GM19328 (cell line): ENCODE measurements at regions not wholly inside any gene's neighbourhood (a gene's known extent, or its start where the extent isn't known, plus 50 kb on each side); places are given as distances from the start of the nearest gene placed in this dataset.
"Not testable (repeated sequence)": the region's sequence is repeated elsewhere in the genome, so short reads cannot be mapped to it uniquely, and the experiment has no call there.

Source experiments
- ATAC-seq: cut with Tn5 transposase; IDR thresholded peaks from one replicate; pipeline ENCODE4 v1.9.1; 2021; ENCODE audit warnings: mild to moderate bottlenecking, moderate library complexity; ENCODE audit not compliant: unreplicated experiment

DNA sequence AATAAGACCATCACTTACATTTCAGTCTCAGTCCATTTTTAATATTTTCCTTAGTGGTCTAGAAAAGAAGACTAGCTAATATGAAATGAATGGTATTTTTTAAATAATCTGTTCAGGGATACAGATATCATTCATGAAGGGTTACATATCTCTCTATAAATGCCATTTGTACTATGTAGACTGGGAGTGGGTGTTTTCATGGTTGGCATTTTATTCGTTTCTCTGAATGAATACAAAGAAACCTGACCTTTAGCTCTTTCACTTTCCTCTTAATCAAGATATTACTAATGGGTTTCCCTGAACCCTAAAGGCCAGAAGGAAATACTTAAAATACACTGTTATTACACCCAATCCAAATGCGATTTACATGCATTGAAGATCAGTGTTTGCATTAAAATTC is 788.9 kb downstream of the TBC1D32 start:
- no peak for ATAC-seq

GRCh38 chr6:120534954-120535353 is 799.3 kb downstream of the TBC1D32 start:
- ATAC-seq, result no peak

DNA sequence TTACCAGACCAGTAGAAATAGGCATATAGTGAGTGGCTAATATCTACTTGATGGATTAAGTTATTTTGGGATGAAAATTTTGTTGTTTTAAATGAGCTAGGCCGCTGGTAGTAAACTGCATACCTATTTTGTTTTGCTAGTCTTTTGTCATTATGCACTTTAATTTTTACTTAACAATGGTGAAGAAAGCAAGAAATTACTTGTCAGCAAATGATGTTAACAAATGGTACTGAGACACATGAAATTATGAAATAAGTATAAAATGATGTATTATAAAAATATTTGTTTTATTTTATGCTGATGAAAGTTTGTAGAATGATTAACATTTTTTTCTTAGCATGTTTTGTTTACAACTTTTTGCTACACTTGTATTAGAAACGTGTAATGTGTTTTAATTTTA is 807.7 kb downstream of the TBC1D32 start:
- no peak for ATAC-seq

- ATAC-seq, result no peak
These were observed 819.7 kb downstream of the TBC1D32 start for GRCh38 chr6:120514544-120514943.

DNA sequence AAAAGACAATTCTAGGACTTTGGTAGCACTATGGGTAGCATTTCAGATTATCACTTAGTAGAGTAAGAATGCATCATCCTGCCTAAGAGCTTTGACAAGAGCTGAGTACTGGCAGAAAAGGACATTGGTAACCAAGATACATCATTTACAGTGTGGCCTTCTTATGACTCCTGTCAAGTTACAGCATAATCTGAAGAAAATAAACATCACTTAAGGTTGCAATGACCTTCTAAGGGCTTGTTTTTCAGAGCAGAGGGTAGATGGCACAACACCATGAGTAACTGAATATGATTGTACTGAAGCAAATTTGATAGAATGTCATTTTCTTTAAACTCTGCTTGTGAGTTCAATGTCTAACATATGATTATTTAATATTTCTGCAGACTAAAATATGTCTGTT is 822.6 kb downstream of the TBC1D32 start:
- ATAC-seq, result no peak

DNA sequence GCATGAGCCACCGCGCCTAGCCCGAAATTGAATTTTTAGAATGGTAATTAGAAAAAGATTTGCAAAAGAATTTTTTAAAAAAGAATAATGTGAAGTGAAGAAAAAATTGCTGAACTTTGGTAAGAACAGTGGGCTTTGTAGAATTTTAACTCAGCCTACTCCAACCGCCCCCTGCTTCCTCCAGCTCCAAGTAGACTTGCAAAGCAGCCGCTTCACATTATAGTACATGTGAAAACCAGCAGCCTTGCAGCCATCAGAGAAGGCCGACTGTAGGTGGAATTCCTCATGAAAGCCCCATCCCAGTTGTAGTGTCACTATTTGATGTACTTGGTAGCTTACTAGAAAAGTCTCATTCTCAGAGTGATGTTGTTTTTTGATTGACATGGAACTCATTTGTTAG is 835.6 kb downstream of the TBC1D32 start:
- no peak for ATAC-seq

DNA sequence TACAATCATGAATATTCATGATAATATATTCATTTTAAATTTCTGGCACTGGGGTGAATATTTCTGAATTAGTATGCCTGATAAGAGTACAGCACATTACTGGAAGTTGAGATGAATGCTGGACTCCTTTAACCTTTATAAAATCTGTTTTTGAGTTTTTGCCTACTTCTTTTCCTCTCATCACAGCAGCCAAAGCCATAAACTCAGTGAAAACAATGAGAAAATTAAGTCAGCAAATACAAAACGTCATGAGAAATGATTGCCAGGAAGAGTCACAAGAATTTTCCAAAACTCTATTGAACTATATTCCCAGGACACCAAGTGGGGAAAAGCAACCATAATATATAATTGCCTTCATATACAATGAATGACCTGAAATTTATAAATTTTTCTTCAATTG is 837.6 kb downstream of the TBC1D32 start:
- ATAC-seq, result no peak

- no peak for ATAC-seq
These were observed 840.8 kb downstream of the TBC1D32 start for GRCh38 chr6:120493505-120493904.

DNA sequence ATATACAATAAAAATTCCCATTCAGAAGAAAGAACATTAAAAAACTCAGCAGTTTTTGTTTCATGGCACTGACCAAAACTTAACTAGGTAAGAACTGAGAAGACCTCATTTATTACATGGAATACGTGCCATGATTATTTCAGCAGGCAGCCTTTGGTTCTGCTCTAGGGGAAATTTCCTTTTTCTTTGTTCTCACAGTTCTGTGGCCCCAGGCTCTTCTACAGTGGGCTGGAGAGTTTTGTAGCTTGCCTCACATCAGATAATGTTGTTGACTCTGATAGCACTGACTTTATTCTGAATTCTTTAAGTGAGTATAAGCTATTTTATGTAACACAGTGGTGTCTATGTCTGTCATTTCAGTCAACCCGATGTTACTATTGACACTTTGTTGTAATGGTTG is 844.3 kb downstream of the TBC1D32 start:
- no peak for ATAC-seq

DNA sequence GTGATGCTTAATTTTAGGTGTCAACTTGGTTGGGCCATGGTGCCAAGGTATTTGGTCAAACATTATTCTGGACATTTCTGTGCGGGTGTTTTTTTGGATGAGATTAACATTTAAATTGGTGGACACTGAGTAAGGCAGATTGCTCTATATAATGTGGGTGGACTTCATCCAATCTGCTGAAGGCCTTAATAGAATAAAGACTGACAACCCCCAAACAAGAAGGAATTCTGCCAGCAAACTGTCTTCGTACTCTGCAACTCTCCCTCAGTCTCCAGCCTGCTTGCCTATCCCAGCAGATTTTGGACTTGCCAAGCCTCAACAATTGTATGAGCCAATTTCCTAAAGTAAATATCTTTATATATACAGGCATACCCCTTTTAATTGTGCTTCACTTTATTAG is 850.1 kb downstream of the TBC1D32 start:
- no peak for ATAC-seq

DNA sequence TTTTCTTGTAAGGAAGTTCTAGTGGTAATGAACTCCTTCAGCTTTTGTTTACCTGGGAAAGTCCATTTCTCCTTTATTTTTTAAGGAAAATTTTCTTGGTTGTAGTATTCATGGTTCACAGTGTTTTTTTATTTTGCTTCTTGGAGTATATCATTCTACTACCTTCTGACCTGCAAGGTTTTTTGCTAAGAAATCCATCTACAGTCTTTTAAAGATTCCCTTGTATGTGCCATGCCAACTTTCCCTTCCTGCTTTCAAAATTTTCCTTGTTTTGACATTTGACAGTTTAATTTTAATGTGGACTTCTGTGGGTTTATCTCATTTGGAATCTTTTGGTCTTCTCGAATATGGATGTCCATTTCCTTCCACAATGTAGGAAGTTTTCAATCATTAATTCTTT is 855.6 kb downstream of the TBC1D32 start:
- ATAC-seq, result no peak

GRCh38 chr6:120473804-120474203 is 860.5 kb downstream of the TBC1D32 start:
- ATAC-seq, result no peak

DNA sequence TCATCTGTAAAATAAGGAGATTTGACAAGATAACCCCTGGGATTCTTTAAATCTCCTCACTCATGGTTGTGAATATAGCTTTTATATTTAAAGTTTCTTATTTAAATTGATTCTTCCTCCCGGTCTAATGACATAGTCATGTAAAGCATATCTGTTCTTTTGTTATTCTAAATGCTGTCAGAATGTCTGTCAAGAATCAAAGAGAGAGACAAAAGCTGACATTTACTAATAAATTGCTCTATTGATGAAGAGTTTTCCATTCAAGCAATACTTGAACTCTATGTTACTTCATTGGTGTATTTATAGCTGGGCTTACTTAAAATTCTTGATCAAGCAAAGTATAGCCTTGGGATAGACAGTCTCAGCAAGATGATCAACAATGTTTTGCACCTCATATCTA is 865.8 kb downstream of the TBC1D32 start:
- no peak for ATAC-seq

DNA sequence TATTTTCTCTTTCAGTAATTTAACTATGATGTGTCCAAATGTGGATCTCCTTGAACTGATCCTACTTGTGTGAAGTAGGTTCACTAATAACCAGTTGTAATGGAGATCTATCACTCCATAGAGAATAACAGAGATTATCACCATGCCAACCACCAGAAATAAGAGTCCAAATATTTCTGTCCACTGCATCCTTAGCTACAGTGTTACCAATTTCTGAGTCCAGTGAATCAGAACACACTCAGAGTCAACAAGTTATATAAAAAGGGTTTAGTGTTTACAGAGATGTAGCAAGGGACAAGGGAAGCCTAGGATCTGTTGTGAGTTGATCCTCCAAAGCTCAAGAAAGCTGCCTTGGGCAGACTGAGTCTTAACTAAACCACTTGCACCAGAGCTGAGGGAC is 882.8 kb downstream of the TBC1D32 start:
- ATAC-seq, result no peak

DNA sequence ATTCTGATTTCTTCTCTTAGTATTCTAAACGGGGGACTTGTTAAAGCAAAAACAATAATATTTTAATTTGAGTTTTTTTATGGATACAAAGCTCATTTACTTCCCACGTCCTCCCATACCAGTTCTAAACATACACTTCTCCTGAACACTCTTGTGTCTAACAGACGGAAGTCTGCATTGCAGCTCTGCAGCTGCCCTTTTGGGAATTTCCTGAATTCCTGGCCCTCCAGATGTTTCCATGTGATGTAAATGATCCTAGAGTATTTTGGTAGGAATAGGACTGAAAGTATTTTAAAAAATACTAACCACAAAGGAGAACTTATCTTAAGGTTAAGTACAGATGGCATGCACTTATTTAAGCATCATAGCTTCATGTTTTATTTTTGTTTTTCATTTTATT is 886.7 kb downstream of the TBC1D32 start:
- ATAC-seq, result no peak

GRCh38 chr6:120432840-120433239 is 901.4 kb downstream of the TBC1D32 start:
- not testable (repeated sequence) for ATAC-seq

DNA sequence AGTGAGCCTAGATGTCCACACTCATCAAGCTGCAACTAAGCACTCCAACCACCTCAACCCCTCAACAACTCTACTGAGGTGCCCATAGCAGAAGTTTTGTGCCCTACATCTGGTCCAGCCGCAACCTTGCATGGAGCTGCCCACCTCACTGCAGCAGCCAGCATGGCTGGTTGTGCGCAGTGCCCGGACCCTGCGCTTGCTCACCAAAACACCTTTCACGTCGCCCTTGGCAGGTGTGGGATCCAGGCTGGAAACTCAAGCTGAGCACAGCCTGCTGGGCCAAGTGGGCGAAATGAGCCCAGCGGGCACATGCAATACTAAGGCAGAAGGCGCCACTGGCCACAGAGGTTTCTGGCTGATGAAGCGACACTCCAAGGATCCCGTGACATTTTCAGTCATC is 902.4 kb downstream of the TBC1D32 start:
- ATAC-seq, result no peak

DNA sequence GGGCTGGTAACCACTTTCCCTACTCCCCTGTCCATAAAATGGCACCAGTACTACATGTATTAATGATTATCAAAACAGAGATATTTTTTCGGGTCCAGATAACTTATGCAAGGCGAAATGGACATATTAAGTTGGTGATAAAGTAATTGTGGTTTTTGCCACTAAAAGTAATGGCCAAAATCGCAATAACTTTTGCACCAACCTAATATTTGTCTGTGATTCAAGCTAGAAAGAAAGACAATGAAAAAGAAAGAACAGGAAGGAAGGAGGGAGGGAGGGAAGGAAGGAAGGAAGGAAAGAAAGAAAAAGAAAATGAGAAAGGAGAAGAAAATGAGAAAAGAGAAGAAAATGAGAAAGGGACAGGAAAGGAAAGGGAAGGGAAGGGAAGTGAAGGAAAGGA is 922.9 kb downstream of the TBC1D32 start:
- no peak for ATAC-seq

DNA sequence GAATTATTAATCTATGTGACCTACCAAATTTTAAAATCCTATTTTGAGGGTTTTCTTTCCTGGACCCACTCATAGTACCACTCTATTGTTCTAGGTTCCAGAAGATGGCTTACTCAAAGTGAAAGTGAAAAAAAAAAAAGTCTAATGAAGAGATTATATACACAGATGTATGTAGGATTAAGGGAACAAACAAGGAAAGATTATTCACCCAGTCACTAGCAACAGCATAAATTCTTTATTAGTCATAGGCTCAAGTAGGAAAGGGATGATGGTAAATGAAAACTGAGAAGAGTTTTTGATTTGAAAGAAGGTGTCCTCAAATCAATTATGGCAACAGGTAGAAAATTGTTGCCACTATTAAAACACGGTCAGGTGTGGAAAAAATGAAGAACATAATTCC is 923.7 kb downstream of the TBC1D32 start:
- no peak for ATAC-seq

DNA sequence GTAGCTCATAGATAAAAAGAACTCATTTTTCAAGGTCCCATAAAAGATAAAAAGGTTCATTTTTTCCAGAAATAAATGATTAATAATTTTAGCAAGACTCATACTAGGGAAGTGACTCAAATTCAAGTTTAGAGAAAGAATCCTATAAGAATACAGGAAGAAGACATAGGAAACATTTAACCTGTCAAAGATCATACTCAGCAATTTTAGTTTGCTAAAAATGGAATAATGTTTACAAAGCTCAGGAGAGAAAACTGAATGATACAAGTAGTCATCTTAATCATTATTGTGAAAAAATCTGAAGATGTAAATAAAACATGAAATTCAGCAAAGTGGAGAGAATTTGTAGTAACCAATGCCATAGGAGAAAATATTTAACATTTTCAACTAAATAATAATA is 926.6 kb downstream of the TBC1D32 start:
- ATAC-seq, result no peak

DNA sequence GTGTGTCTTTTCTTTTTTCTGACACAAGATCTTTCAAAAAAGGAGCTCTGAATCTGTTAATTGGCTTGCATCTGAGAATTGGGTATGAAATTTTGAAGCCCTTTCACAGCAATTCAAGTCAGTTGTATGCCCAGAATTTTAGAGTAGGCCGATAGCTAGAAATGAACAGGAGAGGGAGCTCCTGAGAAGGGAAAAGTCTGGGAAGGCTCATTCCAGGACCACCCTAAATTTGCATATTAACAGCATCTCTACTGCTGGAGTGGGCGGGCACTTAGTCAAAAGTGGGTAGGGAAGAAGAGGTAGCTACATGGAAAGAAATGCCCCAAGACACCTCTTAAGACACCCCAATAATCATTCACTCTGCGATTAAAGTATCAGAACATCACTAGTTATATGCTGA is 928.3 kb downstream of the TBC1D32 start:
- no peak for ATAC-seq

DNA sequence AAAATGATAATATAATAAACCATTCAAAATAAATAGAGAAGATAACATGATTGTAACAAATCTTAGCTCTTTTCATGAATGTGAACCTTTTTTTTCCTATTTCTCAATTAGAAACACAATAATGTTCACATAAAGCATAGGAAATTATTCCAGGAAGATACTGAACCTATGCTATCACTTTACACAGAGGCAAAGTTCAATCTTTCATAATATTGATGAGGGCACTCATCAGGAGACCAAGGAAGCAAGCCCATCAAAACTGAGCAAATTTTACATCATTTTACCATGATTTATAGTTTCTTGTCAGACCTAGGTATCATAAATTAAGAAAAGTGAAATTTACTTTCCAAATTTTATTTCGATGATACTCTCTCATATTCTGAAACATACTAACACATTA is 938.5 kb downstream of the TBC1D32 start:
- no peak for ATAC-seq

- ATAC-seq, result no peak
These were observed 939.0 kb downstream of the TBC1D32 start for GRCh38 chr6:120395330-120395729.

DNA sequence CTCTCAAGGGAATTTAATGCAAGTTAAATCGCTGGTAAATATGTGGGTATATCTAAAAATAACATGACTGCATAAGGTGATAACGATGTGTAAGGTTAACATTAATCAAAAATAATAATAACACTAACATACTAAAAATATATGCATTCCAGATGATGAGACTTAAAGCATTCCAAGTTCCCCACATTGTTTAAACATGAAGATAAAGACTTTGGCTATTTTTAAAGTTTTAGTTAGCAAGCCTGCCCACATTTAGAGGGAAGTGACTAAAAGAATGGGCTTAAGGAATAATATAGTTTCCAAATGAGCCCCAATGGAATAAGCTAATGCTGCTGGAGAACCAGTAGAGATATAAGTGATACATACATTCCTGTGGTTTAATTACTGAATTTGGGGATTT is 941.3 kb downstream of the TBC1D32 start:
- ATAC-seq, result no peak
